22Rv1 (cell line): ENCODE measurements at regions not wholly inside any gene's neighbourhood (a gene's known extent, or its start where the extent isn't known, plus 50 kb on each side); places are given as distances from the start of the nearest gene placed in this dataset.

ENCODE experiments used
- CTCF ChIP-seq: fragments of 450-650 bp; IDR thresholded peaks from 2 replicates; pipeline ENCODE4 v1.5.1; 2017; ENCODE audit warnings: mild to moderate bottlenecking
- ZFX ChIP-seq: fragments of 450-650 bp; IDR thresholded peaks from 2 replicates; pipeline ENCODE4 v1.6.1; 2017; ENCODE audit warnings: antibody characterized with exemption, borderline replicate concordance

GRCh38 chr1:30294508-30294907 is 428.9 kb downstream of the MATN1 start:
- no peak for TF ChIP-seq CTCF
- TF ChIP-seq ZFX = no peak
